Heart right ventricle (tissue), 16 donors: ENCODE measurements at regions not wholly inside any gene's neighbourhood (a gene's known extent, or its start where the extent isn't known, plus 50 kb on each side); places are given as distances from the start of the nearest gene placed in this dataset.

ENCODE experiments used
- ATAC-seq, 8 donors: fragments of 200-7000 bp; cut with Tn5 transposase; one replicate each; pipeline ENCODE4 v1.9.1; 2020; ENCODE audit warnings: mild to moderate bottlenecking in 8 of 8, moderate library complexity in 8 of 8, moderate number of reproducible peaks in 1 of 8
- DNase-seq, 2 donors: peaks; one replicate each; pipeline ENCODE4 v3.0.0-alpha.2; 2020
- H3K27ac ChIP-seq, 10 donors: fragments of 200-600 bp; sonication (generic) in 2 of 10; one replicate each; pipeline versions ENCODE4 v1.5.0 to v1.8.0; 2020 to 2022; ENCODE audit warnings: mild to moderate bottlenecking in 3 of 10
- H3K27me3 ChIP-seq, 7 donors: fragments of 200-600 bp; one replicate each; pipeline ENCODE4 v1.8.0; 2021 to 2022; ENCODE audit warnings: mild to moderate bottlenecking in 2 of 7
- H3K36me3 ChIP-seq, 9 donors: fragments of 200-600 bp; sonication (generic) in 1 of 9; one replicate each; pipeline versions ENCODE4 v1.5.0 to v1.8.0; 2020 to 2022; ENCODE audit warnings: mild to moderate bottlenecking in 2 of 9
- H3K4me1 ChIP-seq, 9 donors: fragments of 200-600 bp; sonication (generic) in 1 of 9; one replicate each; pipeline versions ENCODE4 v1.5.0 to v1.8.0; 2020 to 2022; ENCODE audit warnings: mild to moderate bottlenecking in 4 of 9
- H3K4me3 ChIP-seq, 10 donors: fragments of 200-600 bp; sonication (generic) in 2 of 10; one replicate each; pipeline versions ENCODE4 v1.5.0 to v1.8.0; 2020 to 2022; ENCODE audit warnings: mild to moderate bottlenecking in 7 of 10, moderate library complexity in 2 of 10
- H3K9me3 ChIP-seq, 11 donors: fragments of 200-600 bp in 10 of 11; sonication (generic) in 2 of 11; one replicate each; pipeline versions ENCODE4 v1.5.0 to v1.8.0; 2013 to 2022; ENCODE audit warnings: mild to moderate bottlenecking in 2 of 11, control low read depth in 1 of 11, moderate library complexity in 1 of 11
- CTCF ChIP-seq, 9 donors: fragments of 200-600 bp; sonication (generic) in 2 of 9; IDR thresholded peaks; one replicate each; pipeline versions ENCODE4 v1.5.0 to v1.8.0; 2021 to 2022; ENCODE audit warnings: antibody characterized with exemption in 9 of 9, mild to moderate bottlenecking in 5 of 9, moderate library complexity in 1 of 9
- WGBS, 2 donors: extraction: QIAGEN DNeasy Blood & Tissue Kit; methylation state at CpG; one replicate each; pipeline ENCODE4 v1.1.7; 2013; ENCODE audit warnings: inconsistent platforms in 1 of 2; 5-methylcytosine and 5-hydroxymethylcytosine counted together
- intact Hi-C, 10 donors: fragments of 100-400 bp; cut with DNase I; formaldehyde crosslinking; loops; one replicate each; pipeline versions ENCODE4 v1.11.1 to v1.14.2; 2022
- donor health status: Arrhythmogenic right ventricular cardiomyopathy.
- donor health status: ischemic (EF 13 %, LVEDD 7.1; RV severe dilation, severe dysfunction).
- donor health status: healthy with polysubstance abuse.
- donor health status: DM: no; HTN: yes; CAD: no.
- donor health status: DM: no; HTN: no; CAD: no.
- donor health status: ischemic (EF 25% LVEDD 6.9; RV normal size, moderate dysfunction).
- donor health status: ischemic (EF 25% LVEDD 5.7; RV mildly dilated, moderate dysfunction).
- donor health status: healthy.
- donor health status: DM: yes; HTN: yes; CAD: no.
- donor health status: Ischemic cardiomyopathy.
- donor health status: ischemic (EF 35%, LVEDD 5.7; RV mildly dilated, moderate dysfunction).
- donor health status: nonischemic (EF 11% LVEDD 7.7; RV severe dilation, severe dysfunction).
- donor health status: DM: yes; HTN: yes; CAD: no.
- donor health status: PGD.
- donor health status: ischemic (EF 29% LVEDD 5.4; RV normal size, mild dysfunction).
- donor health status: nonischemic (EF 23%, LVEDD 6.1; RV moderate dilation, normal function).

- DNase-seq (no peak), ATAC-seq (no peak)
- Histone ChIP-seq H3K4me1 (peaks cover 0 to 3% (median 0%) of the 10 kb centered on the region in 9 donors), H3K36me3 (no peaks in the 10 kb centered on the region), H3K27ac (no peak overlapping the region), H3K27me3 (no peaks in the 10 kb centered on the region), H3K4me3 (no peak overlapping the region), H3K9me3 (peaks cover 0 to 10% (median 0%) of the 10 kb centered on the region in 11 donors)
- WGBS, 2 donors, result 71 to 88% methylated on average over 1 of the region's 1 CpG
- no peak for TF ChIP-seq CTCF (IDR thresholded peaks at IDR 0.05)
- intact Hi-C loops, result no loop called here
Measured at GRCh38 chr4:14524276-14524675, 478.0 kb upstream of the CPEB2 start.

- Histone ChIP-seq H3K4me3 (no peak overlapping the region), H3K27me3 (no peaks in the 10 kb centered on the region), H3K4me1 (peaks cover 0 to 7% (median 0%) of the 10 kb centered on the region in 9 donors), H3K9me3 (peaks cover 0 to 4% (median 0%) of the 10 kb centered on the region in 11 donors), H3K36me3 (no peaks in the 10 kb centered on the region), H3K27ac (no peak overlapping the region)
- intact Hi-C loops, result no loop called here
- TF ChIP-seq CTCF (IDR thresholded peaks at IDR 0.05), result no peak
- 90 to 94% methylated on average over 2 of the region's 2 CpGs for WGBS, 2 donors
- ATAC-seq (no peak), DNase-seq (no peak)
Measured at GRCh38 chr4:14528918-14529317, 473.4 kb upstream of the CPEB2 start.

GRCh38 chr4:14529653-14530052 lies 472.6 kb upstream of the CPEB2 start:
- ATAC-seq (peak in 2 of 8 donors; percentile 42 to 80), DNase-seq (no peak)
- intact Hi-C loops, result no loop called here
- H3K9me3 ChIP-seq, result peaks cover 0 to 4% (median 0%) of the 10 kb centered on the region in 11 donors
- H3K36me3 ChIP-seq, result no peaks in the 10 kb centered on the region
- no peak for TF ChIP-seq CTCF (IDR thresholded peaks at IDR 0.05)
- no peaks in the 10 kb centered on the region for H3K27me3 ChIP-seq
- no peak overlapping the region for H3K4me3 ChIP-seq
- 44 to 47% methylated on average over 4 of the region's 4 CpGs for WGBS, 2 donors
- H3K27ac ChIP-seq, result no peak overlapping the region
- peaks cover 0 to 7% (median 0%) of the 10 kb centered on the region in 9 donors for H3K4me1 ChIP-seq

- Histone ChIP-seq H3K4me3 (no peak overlapping the region), H3K27me3 (no peaks in the 10 kb centered on the region), H3K9me3 (peaks cover 0 to 4% (median 0%) of the 10 kb centered on the region in 11 donors), H3K27ac (no peak overlapping the region), H3K36me3 (no peaks in the 10 kb centered on the region), H3K4me1 (peaks cover 0 to 7% (median 0%) of the 10 kb centered on the region in 9 donors)
- no peak for ATAC-seq
- intact Hi-C loops, result no loop called here
- TF ChIP-seq CTCF (IDR thresholded peaks at IDR 0.05), result no peak
- no peak for DNase-seq
Measured at GRCh38 chr4:14532436-14532835, 469.8 kb upstream of the CPEB2 start.
